HG02798 (cell line): ENCODE measurements at regions not wholly inside any gene's neighbourhood (a gene's known extent, or its start where the extent isn't known, plus 50 kb on each side); places are given as distances from the start of the nearest gene placed in this dataset.
"Not testable (repeated sequence)": the region's sequence is repeated elsewhere in the genome, so short reads cannot be mapped to it uniquely, and the experiment has no call there.

Experiments used
- ATAC-seq: cut with Tn5 transposase; IDR thresholded peaks from one replicate; pipeline ENCODE4 v1.9.1; 2021; ENCODE audit warnings: mild to moderate bottlenecking; ENCODE audit not compliant: unreplicated experiment, poor library complexity

DNA sequence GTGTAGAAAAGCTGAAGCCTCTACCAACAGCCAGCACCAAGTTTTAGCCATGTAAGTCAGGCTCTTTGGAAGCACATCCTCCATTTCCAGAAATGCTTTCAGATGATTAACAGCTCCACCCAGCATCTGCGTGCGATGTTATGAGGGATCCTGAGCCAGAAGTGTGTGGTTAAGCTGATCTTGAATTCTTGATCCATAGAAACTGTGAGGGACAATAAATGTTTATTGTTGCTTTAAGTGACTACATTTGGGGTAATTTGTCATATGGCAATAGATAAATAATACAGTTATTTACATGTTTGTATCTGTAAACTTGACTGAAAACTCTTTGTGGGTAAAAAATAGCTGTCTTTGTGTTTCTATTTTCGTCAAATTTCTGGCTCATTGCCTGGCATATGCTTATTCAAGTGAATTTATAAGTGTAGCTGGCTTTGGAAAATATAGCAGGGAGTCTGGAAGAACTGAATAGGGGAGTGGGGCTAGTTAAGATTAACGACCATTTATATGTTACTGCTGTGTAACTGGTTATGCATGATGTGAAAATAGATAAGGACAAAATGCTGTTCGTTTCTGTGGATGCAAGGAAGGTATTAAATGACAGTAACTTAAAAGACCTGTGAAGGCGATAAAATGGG is 234.1 kb downstream of the LRRC70 start:
- ATAC-seq: no peak

DNA sequence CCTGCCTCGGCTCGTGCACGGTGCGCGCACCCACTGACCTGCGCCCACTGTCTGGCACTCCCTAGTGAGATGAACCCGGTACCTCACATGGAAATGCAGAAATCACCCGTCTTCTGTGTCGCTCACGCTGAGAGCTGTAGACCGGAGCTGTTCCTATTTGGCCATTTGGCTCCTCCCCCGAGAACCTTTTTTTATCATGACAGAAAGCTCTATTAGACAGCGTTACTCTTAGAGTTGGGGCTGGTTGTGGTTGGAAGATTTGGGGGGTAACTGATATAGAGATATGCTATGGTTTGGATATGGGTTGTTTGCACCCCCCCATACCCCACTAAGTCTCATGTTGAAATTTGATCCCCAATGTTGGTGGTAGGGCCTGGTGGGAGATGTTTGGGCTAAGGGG is 226.2 kb downstream of the LRRC70 start:
- not testable (repeated sequence) for ATAC-seq

DNA sequence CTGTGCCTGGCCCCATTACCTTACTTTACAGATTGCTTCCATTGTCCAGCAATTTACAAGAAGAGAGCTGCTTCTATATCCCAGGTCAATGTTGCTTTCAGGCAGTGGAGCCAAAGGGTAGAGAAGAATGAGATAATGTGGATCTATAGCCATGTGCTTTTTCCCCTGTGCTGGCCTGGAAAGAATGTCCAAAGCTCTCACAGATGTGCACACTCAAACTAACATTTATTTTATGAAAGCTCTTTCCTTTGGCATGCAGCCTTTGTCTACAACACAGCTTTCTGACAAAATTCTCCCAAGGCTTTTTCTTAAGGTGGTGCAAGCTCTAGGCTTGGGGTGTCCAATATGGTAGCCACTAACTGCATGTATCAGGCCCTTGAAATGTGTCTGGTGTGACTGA is 217.3 kb downstream of the LRRC70 start:
- no peak for ATAC-seq

DNA sequence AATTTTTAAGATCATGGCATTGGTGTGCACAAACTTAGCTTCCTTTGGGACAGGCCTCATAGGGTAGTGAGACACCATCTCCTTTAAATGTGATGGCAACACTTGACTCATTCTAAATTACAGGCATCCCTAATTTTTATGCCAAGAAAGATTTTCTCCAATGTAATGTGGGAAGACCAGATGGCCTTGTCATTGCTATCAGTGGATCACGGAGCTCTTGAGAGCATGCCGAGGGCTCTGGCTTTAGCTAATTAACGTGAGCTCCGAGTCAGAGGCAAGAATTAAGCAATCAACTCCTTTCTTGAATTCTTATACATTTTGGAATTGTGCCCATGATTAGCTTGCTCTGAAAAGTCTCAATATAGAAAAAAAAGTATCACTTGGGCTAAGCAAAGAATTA is 215.8 kb downstream of the LRRC70 start:
- no peak for ATAC-seq

DNA sequence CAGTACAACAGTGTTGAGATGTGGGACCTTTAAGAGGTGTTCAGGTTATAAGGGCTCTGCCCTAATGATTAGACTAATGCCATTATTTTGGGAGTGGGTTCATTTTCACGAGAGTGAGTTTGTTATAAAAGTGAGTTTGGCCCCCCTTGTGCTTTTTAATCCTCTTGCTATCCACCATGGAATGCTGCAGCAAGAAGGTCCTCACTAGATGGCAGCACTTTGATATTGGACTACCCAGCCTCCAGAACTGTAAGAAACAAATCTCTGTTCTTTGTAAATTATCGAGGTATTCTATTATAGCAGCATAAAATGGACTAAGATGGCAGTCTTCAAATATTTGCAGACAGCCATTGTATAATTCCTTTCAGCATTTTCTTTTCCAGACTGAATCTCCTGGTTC is 212.4 kb downstream of the LRRC70 start:
- ATAC-seq: no peak

DNA sequence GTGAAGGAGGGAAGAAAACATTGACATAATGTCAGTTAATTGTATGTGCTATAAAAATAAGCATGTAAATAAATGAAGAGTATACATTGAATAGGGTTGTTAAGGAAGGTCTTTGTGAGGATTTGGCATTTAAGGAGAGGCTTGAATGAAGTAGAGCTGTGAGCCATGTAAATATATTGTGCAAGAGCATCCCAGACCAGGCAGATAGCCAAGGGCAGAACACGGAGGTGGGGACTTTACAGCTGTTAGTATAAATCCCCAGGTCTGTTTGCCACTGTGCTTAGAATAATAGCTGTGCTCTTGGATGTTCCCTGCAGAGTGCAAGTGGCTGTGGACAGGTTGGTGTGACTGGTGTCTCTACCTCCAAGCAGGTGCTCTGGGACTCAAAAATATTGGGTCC is 211.7 kb downstream of the LRRC70 start:
- ATAC-seq: no peak

DNA sequence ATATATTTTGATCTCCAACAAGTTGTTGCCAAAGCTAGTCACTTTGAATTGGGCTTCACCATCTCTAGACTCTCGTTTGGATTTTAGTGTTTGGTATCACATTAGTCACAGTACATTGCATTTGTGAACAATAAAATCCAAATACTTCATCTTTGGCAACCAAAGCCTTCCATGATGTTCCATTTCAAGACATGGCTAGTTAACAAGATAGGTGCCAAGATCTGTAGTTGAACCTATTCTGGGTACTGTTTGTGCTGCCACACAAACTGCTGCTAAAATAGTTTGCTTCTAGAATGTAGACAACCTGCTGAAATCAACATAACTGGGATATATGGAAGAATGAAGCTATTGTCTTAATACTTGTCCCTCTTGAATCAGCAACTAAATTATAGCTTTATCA is 207.5 kb downstream of the LRRC70 start:
- ATAC-seq: no peak

DNA sequence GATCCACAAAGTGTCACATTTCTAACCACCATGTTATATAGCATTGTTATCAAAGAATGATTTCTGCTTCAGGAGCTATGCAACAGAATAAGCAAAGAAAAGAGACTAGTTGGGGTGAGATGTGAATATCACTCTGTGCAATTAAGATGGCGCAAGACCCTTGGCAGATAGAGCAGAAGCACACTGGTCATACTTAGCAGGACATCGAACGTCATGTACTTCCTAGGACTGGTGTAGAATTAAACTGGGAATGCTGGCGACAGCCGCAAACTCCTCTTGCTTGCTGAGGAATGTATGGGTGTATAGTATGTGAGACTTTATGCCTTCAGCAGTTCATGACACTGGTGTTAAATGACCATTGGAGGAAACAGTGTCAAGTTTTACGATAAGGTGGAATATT is 207.0 kb downstream of the LRRC70 start:
- no peak for ATAC-seq

DNA sequence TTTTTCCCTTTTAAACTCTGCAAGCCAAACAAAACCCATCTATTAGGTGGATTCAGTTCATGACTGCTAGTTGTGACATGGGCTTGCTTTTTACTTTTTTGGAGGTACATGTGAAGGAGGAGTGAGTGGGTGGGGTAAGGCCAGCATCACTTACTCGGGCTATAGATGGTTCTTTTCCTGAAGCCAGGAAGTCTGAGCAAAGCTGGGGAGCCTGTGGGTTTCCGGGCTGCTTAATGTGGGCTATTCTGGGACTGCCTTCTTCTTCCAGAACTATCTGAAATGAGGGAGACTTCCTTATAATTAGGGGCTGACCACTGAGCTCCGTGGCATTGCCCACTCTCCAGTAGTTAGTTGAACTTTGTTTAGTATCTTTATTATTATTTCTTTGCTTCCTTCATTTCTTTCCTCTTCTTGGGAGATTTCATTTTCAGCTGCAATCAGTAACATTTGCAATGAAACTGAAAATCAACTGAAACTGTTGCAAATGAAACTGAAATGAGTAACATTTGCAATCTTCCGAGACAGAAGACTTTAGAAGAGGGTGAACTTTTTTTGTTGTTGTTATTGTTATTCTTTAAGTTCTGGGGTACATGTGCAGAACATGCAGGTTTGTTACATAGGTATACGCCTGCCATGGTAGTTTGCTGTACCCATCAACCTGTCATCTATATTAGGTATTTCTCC is 204.9 kb downstream of the LRRC70 start:
- peak; percentile 72 for ATAC-seq

DNA sequence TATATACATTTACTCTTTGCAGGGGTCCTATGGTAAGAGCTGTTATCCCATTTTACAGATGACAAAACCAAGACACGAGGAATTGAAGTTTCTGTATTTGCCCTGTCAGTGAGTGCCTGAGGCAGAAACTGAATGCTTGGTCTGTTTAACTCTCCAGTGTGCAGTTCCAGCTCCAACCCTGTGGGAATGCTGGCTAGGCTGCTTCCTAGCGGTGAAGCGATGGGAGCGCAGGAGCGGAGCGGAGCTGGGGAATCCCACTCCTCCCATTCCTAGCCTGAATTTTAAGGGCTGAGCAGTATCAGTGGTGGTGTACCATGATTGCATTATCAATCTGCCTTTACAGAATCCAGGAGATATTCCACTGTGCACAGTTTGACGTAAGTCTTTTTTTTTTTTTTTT is 202.3 kb downstream of the LRRC70 start:
- ATAC-seq: no peak

DNA sequence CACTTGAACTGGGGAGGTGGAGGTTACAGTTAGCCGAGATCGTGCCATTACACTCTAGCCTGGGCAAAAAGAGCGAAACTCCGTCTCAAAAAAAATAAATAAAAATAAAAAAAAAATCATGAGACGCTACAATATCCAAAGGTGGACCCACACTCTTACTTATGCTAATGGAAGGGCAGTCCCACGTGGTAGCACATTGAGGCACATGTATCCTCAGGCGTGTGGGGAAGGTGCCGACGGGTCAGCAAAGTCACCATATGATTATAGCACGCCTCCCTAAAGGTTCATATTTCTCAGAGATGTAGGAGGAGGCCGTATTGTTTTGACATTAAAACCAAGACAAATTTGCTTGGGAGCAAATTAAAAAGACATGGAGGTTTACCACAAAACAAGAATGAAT is 201.6 kb downstream of the LRRC70 start:
- ATAC-seq: no peak

DNA sequence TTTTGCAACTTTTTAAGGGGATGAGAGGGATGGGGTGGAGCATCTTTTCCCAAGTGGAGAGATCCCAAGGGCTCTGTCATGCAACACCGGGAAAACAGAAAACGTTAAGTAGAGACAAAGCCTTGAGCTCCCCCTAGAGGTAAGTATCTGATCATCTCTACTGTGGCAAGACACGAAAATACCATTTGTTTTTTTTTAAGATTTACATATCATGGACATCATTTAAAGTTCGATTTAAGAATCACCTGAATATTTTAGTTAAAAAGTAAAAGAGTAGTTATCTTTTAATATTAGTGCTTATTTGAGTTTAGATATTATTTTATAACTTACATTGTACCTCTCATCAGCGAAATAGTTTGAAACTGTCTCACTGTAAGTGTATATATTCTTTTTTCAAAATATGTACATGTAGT is 200.4 kb downstream of the LRRC70 start:
- peak; percentile 60 for ATAC-seq

DNA sequence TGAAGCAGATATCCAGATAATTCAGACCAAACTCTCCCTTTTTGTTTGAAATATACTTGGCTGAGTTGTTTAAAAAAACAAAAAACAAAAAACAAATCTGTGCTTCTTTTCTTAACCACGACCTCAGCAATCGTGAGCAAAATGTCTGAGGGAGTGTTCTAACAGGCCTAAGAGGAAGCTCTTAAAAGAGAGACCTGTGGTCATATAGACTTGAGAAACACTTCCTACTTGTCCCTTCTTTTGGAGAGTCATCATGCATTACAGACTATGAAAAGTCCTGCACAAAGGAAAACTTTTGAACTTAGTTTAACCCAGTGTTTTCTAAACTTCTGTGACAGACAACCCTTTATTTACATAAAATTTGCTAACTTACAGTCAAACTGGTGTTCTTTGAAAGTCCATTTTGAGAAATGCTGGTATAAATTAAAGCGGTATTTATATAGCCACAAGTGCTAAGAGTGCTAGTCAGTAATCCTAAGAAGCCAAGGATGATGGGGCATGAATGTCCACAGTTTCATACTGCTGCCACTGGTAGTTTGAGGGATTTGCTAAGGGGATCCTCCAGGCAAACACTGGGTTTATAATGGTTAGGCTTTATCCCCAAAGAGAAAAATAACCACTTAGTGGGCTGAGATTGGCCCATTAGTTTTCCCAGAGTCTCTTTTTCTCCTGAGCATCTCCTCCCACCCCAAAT is 199.8 kb downstream of the LRRC70 start:
- ATAC-seq: peak; percentile 19

DNA sequence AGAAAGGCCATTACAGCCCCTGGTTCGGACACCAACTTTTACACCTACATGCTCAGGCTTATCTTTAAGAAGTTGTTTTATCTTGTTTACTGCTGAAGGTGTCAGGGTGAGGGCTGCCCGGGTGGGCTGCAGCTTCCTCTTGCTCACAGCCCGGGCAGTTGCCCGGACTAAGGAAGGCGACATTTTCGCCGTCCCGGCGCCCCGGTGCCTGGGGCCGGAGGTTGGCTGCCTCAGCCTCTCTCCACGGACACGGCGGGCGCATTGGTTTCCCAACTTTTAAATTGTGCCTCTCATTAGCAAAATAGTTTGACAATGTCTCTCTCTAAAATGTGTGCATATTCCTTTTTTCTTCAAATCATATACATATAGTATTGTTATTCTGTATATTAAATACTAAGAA is 198.5 kb downstream of the LRRC70 start:
- ATAC-seq: not testable (repeated sequence)

DNA sequence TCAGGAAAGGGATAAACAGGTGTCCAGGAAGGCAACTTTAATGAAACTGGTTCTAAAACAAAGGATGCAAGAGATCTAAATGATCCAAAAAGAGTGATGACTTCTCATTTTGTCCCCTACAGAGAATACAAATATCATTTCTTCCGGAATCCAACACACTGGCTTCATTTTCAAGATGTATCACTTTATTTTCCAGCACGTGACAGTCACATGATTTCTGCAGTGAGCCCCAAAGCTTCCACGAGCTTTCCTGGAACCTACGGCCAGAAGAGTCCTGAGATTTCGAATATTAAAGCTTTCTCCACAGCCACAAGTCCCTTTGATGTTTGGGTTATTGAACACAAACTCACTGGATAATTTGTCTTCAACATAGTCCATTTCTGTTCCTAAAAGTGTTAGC is 198.0 kb downstream of the LRRC70 start:
- ATAC-seq: not testable (repeated sequence)

DNA sequence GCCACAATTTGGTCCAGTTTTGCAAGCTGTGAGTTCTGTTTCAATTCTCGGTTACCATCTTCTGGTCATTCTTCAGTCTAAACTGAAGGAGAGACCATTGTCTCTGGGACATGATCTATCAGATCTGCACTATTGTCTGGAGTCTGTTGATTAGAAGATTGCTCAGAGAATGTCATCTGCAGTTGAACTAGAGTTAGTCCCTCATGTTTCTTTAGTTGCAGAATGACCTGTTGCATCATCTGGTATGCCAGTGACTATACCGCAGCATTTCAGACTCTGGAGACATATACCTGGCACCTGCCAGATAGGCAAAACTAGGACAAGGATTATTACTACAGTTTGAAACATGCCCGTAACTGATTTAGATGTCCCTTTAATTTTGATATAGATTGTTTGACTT is 194.8 kb downstream of the LRRC70 start:
- no peak for ATAC-seq

DNA sequence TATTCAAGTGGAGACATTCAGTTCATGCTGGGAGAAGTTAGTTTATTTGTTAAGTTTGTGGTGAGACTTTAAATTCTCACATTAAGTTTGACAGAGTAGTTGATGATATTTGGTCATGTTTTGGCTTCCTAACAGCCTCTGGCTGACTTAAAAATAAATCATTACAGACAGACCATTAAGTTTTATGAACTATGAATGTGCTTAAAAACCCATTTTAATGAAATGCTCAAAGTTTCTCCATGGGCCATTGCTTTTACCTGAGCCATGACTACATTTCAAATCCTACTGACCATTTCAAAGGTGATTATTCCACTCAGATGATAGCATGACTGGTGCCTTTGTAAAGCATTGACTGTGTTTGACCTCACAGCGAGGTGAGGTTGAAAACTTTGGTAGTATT is 192.7 kb downstream of the LRRC70 start:
- ATAC-seq: no peak

DNA sequence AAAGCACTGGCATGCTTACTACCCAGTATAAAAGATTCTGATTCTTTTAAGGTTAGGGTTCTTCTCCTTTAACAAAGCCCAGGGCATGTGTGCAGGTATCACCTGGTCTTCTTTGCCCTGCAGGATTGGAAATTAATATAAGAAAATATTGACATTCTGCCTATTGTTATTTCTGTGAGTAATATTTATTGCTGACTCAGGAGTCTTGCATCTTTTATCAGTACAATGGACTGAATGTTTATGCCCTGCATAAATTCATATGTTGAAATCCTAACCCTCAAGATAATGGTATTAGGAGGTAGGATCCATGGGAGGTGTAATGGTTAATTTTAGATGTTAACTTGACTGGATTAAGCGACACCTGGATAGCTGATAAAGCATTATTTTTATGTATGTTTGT is 189.0 kb downstream of the LRRC70 start:
- ATAC-seq: no peak

DNA sequence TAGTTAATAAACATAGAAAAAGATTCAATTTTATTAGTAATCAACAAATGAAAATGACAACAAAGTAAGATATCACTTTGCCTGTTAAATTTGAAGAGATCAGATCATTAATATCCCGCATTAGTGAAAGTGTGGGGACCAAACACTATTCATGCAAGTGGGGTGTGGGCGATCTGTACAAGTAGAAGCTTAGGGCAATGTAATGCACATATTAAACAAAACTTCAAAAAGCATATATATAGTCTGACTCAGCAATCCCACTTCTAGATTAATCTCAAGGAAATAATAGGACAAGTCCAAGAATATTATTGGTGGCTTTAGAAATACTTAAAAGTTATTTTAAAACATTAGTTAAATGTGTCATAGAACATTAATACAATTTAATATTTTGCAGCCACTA is 188.5 kb downstream of the LRRC70 start:
- no peak for ATAC-seq

DNA sequence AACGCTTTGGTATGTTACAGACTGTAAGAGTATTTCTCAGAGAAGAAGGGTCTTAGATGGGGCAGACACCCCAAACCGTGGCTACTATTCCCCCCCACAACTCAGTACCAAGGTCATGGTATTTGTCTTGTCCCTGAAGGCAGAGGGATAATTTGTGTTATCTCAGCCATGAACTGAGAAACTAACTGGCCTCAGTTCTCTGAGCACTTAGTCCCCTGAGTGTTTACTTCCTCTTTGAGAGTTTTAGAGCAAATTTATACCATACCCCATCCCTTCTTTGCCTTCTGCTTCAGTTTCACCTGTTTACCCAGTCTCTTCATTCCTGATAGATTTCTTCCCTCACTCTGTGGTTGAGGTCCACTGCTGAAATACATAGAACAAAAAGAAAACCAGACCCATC is 183.9 kb downstream of the LRRC70 start:
- ATAC-seq: peak; percentile 41

DNA sequence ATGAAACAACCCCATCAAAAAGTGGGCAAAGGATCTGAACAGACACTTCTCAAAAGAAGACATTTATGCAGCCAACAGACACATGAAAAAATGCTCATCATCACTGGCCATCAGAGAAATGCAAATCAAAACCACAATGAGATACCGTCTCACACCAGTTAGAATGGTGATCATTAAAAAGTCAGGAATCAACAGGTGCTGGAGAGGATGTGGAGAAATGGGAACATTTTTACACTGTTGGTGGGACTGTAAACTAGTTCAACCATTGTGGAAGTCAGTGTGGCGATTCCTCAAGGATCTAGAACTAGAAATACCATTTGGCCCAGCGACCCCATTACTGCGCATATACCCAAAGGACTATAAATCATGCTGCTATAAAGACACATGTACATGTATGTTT is 179.1 kb downstream of the LRRC70 start:
- ATAC-seq: not testable (repeated sequence)

DNA sequence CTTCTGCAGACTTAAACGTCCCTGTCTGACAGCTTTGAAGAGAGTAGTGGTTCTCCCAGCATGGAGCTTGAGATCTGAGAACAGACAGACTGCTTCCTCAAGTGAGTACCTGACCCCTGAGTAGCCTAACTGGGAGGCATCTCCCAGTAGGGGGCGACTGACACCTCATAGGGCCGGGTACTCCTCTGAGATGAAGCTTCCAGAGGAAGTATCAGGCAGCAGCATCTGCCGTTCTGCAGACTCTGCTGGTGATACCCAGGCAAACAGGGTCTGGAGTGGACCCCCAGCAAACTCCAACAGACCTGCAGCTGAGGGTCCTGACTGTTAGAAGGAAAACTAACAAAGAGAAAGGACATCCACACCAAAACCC is 174.4 kb downstream of the LRRC70 start:
- not testable (repeated sequence) for ATAC-seq
